Adrenal gland (tissue), 5 donors: ENCODE measurements at regions not wholly inside any gene's neighbourhood (a gene's known extent, or its start where the extent isn't known, plus 50 kb on each side); places are given as distances from the start of the nearest gene placed in this dataset.

ENCODE experiments used
- POLR2A ChIP-seq, 2 donors: fragments of 450-650 bp; IDR thresholded peaks; one replicate each; pipeline ENCODE4 v1.6.1; 2017; ENCODE audit warnings: antibody characterized with exemption in 2 of 2, mild to moderate bottlenecking in 2 of 2, moderate library complexity in 1 of 2
- TF ChIP-seq, protein P1 (sequence below), 6 experiments: fragments of 450-650 bp in 4 of 6; fragments of 200-600 bp in 2 of 6; sonication (generic) in 1 of 6; IDR thresholded peaks; 1 replicate in 5 of 6; 2 replicates in 1 of 6; pipeline versions ENCODE4 v1.5.1 to v1.8.0; 2016 to 2021; ENCODE audit warnings: antibody characterized with exemption in 6 of 6, mild to moderate bottlenecking in 2 of 6, moderate library complexity in 1 of 6
- donor health status: DM: no; HTN: no; CAD: no.

DNA sequence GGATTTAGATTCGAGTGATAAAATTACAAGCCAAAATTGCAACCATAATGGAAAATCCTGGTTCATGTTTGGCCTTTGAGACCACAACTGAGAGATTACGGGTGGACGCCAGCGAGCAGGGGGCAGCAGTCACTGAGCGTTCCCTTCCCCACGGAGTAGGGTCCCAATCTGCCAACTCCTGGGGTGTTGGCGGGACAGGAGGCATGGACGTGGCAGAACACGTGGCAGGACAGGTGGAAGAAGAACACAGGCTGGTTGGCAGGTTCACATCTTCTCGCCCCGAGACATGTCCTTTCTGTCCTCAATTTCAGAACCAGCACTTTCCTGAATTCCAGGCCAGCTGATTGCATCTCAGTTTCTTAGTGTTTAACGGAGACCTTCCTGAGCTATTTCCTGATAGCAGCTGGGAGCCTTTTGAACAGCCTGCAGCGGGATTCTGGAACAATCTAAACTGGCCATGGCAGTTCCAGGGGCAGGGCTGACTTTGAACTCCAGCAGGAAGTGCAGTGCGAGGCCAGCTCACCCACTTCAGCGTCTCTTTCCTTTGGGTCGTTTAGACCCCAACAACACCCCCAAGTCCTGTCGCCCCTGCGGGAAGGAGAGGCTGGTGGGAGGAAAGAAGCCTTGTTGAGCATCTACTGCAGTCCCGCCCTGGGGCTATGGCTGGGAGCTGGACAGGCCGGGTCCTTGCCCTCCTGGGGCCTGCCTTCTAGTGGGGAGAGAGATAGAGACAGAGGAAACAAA lies 159.1 kb upstream of the FOXF1 start:
- no peak for TF ChIP-seq POLR2A (IDR thresholded peaks at IDR 0.05)
- TF ChIP-seq, protein P1, sequence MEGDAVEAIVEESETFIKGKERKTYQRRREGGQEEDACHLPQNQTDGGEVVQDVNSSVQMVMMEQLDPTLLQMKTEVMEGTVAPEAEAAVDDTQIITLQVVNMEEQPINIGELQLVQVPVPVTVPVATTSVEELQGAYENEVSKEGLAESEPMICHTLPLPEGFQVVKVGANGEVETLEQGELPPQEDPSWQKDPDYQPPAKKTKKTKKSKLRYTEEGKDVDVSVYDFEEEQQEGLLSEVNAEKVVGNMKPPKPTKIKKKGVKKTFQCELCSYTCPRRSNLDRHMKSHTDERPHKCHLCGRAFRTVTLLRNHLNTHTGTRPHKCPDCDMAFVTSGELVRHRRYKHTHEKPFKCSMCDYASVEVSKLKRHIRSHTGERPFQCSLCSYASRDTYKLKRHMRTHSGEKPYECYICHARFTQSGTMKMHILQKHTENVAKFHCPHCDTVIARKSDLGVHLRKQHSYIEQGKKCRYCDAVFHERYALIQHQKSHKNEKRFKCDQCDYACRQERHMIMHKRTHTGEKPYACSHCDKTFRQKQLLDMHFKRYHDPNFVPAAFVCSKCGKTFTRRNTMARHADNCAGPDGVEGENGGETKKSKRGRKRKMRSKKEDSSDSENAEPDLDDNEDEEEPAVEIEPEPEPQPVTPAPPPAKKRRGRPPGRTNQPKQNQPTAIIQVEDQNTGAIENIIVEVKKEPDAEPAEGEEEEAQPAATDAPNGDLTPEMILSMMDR (IDR thresholded peaks at IDR 0.05), result no peak
